Spinal cord (tissue), 9 donors: ENCODE measurements at regions not wholly inside any gene's neighbourhood (a gene's known extent, or its start where the extent isn't known, plus 50 kb on each side); places are given as distances from the start of the nearest gene placed in this dataset.
"Not testable (repeated sequence)": the region's sequence is repeated elsewhere in the genome, so short reads cannot be mapped to it uniquely, and the experiment has no call there.

Source experiments
- DNase-seq, 6 donors: peaks; one replicate each; pipeline versions ENCODE4 v3.0.0 to v3.0.0-alpha.2; 2013 to 2015; ENCODE audit warnings: low spot score in 6 of 6, low read depth in 4 of 6
- H3K27ac ChIP-seq: one replicate; pipeline ENCODE4 v1.5.1; 2013; ENCODE audit warnings: low read depth, low read length, control low read depth
- H3K27me3 ChIP-seq: one replicate; pipeline ENCODE4 v1.6.1; 2013; ENCODE audit warnings: low read length; ENCODE audit not compliant: control insufficient read depth, insufficient read depth
- H3K36me3 ChIP-seq: one replicate; pipeline ENCODE4 v1.6.1; 2013; ENCODE audit warnings: low read length; ENCODE audit not compliant: control insufficient read depth, insufficient read depth
- H3K4me1 ChIP-seq: one replicate; pipeline ENCODE4 v1.6.1; 2013; ENCODE audit warnings: low read length; ENCODE audit not compliant: control insufficient read depth, insufficient read depth
- H3K4me3 ChIP-seq: one replicate; pipeline ENCODE4 v1.5.1; 2013; ENCODE audit warnings: low read depth, low read length, control low read depth
- H3K9me3 ChIP-seq: one replicate; pipeline ENCODE4 v1.6.1; 2013; ENCODE audit warnings: low read length; ENCODE audit not compliant: control insufficient read depth, insufficient read depth
- WGBS: methylation state at CpG from one replicate; pipeline ENCODE4 v1.1.5; 2013; ENCODE audit warnings: missing lambda C conversion rate; ENCODE audit not compliant: insufficient coverage; 5-methylcytosine and 5-hydroxymethylcytosine counted together
- donor health status: healthy.

DNA sequence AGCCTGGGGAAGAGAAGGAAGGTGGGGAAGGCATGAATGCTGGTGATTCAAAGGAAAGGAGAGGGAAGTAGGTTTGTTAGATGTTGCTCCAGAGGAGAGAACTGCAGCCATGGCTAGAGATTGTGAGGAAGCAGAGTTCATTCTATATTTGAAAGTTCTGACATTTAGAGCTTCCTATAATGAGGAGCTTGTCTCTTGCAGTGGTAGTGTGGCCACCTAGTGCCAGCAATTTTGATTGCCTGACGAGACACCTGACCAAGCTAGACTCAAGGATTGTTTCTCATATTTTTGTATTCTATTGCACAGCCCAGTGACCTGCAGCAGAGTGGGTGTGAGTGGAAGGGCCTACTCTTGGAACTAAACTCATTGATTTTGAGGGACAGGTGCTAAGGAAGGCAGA lies 116.2 kb upstream of the GOLGA6L4 start:
- H3K36me3 ChIP-seq, H3K27me3 ChIP-seq, H3K27ac ChIP-seq, H3K4me3 ChIP-seq, H3K9me3 ChIP-seq, DNase-seq, H3K4me1 ChIP-seq: not testable (repeated sequence)
- WGBS: no CpG with 5 or more reads among the region's 1 CpG

DNA sequence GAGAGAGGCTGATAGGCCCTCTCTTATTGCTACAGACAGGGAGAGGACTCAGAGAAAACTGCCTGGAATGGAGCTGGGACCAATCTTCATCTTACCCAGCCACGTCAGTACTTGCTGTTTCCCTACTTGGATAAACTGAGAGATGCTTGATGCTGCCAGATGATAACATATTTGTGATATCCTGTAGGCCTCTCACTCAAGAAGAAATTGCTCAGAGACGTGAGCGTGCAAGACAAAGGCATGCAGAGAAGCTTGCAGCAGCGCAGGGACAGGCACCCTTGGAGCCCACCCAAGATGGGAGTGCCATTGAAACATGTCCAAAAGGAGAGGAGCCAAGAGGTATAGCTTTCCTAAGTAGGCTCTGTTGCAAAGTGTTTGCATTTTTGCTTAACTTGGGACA lies 114.7 kb upstream of the GOLGA6L4 start:
- H3K9me3 ChIP-seq, H3K27ac ChIP-seq, H3K4me1 ChIP-seq, H3K4me3 ChIP-seq, H3K27me3 ChIP-seq, H3K36me3 ChIP-seq: not testable (repeated sequence)
- peak in 1 of 6 donors; percentile 8 for DNase-seq
- WGBS: 37% methylated on average over 3 of the region's 4 CpGs

DNA sequence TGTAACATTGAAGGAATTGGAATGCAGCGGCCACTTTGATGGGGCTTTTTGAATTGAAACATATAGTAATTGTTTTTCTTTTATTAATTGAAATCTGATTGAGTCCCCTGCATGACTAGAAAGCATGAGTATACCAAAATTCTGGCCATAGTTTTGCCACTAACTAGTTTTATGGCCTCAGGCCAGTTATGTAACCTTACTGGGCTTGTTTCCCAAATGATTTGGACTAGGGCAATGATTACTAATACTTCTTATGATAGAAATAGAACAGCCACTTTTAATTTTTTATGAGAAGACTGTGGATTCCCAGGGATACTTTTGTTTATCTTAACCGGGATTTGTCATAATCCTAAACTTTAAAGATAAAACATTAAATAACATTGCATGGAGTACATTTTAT lies 106.9 kb upstream of the GOLGA6L4 start:
- DNase-seq, H3K27ac ChIP-seq, H3K27me3 ChIP-seq: not testable (repeated sequence)

DNA sequence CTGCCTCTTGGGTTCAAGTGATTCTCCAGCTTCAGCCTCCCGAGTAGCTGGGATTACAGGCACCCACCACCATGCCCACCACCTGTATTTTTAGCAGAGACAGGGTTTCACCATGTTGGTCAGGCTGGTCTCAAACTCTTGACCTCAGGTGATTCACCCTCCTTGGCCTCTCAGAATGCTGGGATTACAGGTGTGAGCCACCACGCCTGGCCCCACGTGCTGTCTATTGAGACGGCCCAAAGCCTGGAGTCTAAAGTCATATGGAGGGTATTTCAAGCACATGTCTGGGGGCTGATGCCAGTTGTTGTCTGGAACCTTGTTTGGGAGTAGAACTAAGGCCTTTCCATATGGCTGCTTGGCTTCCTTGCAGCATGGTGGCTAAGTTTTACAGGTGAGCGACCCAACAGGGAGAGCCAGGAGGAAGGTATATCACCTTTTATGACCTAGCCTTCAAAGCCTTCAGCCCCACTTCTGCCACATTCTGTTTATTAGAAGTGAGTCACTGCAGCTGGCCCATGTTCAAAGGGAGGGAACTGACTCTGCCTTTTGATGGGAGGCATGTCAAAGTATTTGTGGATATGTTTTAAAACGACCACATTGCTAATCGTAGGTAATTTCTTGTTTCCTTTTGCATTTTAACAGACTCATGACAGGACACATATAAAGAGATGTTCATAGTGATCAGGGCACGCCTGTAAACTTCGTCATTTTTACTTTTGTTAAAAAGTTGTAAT lies 105.3 kb upstream of the GOLGA6L4 start:
- not testable (repeated sequence) for H3K4me1 ChIP-seq, H3K27me3 ChIP-seq, H3K36me3 ChIP-seq, H3K4me3 ChIP-seq, H3K9me3 ChIP-seq, H3K27ac ChIP-seq, DNase-seq
- 96% methylated on average over 4 of the region's 9 CpGs for WGBS

More for the DNA sequence above, 106.9 kb upstream of the GOLGA6L4 start:
- H3K36me3 ChIP-seq, H3K9me3 ChIP-seq, H3K4me1 ChIP-seq, H3K4me3 ChIP-seq: not testable (repeated sequence)
- WGBS: no CpG with 5 or more reads among the region's 2 CpGs

- 100% methylated on average over 1 of the region's 3 CpGs for WGBS
- H3K4me1 ChIP-seq, H3K27ac ChIP-seq, H3K36me3 ChIP-seq, H3K9me3 ChIP-seq, DNase-seq, H3K4me3 ChIP-seq, H3K27me3 ChIP-seq: not testable (repeated sequence)
Observed at GRCh38 chr15:84135931-84136456, 99.6 kb upstream of the GOLGA6L4 start.

DNA sequence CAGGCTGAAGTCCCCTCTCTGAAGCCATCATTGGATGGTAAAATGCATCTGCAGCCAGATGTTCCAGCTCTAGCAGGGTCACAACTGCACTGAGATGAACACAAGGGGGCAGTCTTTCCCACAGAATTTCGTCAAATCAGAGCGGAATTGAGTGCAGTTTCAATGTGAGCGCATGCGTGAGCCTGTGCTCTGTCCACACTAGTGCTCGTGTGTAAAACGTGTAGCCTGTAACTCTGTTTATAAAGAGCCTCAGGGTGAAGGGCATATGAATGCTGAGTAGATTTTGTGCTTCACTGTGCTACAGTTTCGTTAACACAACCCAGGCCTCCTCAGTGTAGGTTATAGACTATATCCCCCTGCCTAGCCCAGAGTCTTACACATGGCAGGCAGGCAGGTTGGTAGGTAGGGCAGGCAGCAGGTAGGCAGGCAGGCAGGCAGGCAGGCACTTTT lies 92.7 kb upstream of the GOLGA6L4 start:
- Histone ChIP-seq H3K4me1 (peaks cover 3% of the 10 kb centered on the region), H3K9me3 (no peaks in the 10 kb centered on the region), H3K27me3 (no peaks in the 10 kb centered on the region), H3K27ac (no peak overlapping the region), H3K36me3 (no peaks in the 10 kb centered on the region), H3K4me3 (no peak overlapping the region)
- 1% methylated on average over 6 of the region's 7 CpGs for WGBS
- peak; percentile 54 to 97 (median 78) for DNase-seq

DNA sequence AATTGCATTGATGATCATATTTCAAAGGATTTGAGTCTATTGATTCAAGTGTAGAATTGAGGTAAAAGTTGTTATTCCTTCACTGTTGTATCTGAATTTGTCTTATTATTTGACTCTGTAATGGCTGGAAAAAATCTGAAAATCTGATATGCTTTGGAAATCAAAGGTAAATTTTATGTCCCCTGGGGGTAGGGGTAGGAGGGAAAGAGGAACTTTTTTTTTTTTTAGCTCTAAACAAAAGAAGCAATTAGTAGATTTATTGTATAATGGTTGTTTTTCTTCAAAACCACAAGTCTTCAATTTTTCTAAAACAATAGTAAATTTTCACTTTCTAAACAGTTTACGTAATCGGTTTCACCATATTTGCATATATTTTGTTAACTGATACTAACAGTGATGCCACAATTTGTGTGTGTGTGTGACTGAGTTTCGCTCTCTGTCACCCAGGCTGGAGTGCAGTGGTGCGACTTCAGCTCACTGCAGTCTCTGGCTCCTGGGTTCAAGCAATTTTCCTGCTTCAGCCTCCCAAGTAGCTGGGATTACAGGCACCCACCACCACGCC lies 91.7 kb upstream of the GOLGA6L4 start:
- no peak for DNase-seq
- Histone ChIP-seq H3K27me3 (no peaks in the 10 kb centered on the region), H3K4me1 (peaks cover 3% of the 10 kb centered on the region), H3K27ac (no peak overlapping the region), H3K9me3 (no peaks in the 10 kb centered on the region), H3K4me3 (no peak overlapping the region), H3K36me3 (no peaks in the 10 kb centered on the region)
- WGBS: no CpG with 5 or more reads among the region's 5 CpGs

- H3K27ac ChIP-seq, H3K4me3 ChIP-seq, H3K36me3 ChIP-seq, H3K4me1 ChIP-seq, H3K9me3 ChIP-seq, H3K27me3 ChIP-seq: not testable (repeated sequence)
- 85% methylated on average over 7 of the region's 8 CpGs for WGBS
- DNase-seq: peak in 1 of 6 donors; percentile 36
Observed at GRCh38 chr15:84144946-84145345, 90.6 kb upstream of the GOLGA6L4 start.

- not testable (repeated sequence) for H3K27me3 ChIP-seq, H3K4me3 ChIP-seq, H3K9me3 ChIP-seq, H3K36me3 ChIP-seq, H3K4me1 ChIP-seq, H3K27ac ChIP-seq, DNase-seq
- no CpG with 5 or more reads among the region's 3 CpGs for WGBS
Observed at GRCh38 chr15:84146299-84146698, 89.3 kb upstream of the GOLGA6L4 start.

- DNase-seq: not testable (repeated sequence)
Observed at GRCh38 chr15:84147307-84147706, 88.3 kb upstream of the GOLGA6L4 start.

More at GRCh38 chr15:84147307-84147706, 88.3 kb upstream of the GOLGA6L4 start:
- not testable (repeated sequence) for H3K36me3 ChIP-seq, H3K27ac ChIP-seq, H3K27me3 ChIP-seq, H3K9me3 ChIP-seq, H3K4me1 ChIP-seq, H3K4me3 ChIP-seq
- WGBS: no CpG with 5 or more reads among the region's 2 CpGs
